ENCODE measurements at regions not wholly inside any gene's neighbourhood (a gene's known extent, or its start where the extent isn't known, plus 50 kb on each side); places are given as distances from the start of the nearest gene placed in this dataset.

DNA sequence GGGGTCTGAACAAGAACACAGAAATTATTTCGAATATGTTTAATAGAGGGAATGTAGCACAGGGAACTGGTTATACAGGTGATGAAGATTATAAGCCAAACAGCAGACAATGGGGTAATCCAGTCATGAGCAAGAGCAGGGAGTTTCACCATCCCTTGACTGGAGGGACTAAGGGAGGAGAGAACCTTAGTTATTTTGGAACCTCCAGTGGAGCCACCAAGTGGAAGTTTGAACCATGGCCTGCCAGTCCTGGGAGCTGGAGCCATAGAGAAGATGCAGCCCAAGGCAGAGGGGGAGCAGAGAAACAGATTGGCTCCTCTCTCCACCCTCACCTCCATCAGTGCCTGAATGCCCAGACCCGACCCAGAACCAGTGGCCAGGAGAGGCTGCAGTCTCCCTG is 264.6 kb upstream of the RASGEF1B start:
- no peak for TF ChIP-seq POLR2A (IDR thresholded peaks at IDR 0.05)
- TF ChIP-seq, protein P1, sequence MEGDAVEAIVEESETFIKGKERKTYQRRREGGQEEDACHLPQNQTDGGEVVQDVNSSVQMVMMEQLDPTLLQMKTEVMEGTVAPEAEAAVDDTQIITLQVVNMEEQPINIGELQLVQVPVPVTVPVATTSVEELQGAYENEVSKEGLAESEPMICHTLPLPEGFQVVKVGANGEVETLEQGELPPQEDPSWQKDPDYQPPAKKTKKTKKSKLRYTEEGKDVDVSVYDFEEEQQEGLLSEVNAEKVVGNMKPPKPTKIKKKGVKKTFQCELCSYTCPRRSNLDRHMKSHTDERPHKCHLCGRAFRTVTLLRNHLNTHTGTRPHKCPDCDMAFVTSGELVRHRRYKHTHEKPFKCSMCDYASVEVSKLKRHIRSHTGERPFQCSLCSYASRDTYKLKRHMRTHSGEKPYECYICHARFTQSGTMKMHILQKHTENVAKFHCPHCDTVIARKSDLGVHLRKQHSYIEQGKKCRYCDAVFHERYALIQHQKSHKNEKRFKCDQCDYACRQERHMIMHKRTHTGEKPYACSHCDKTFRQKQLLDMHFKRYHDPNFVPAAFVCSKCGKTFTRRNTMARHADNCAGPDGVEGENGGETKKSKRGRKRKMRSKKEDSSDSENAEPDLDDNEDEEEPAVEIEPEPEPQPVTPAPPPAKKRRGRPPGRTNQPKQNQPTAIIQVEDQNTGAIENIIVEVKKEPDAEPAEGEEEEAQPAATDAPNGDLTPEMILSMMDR (IDR thresholded peaks at IDR 0.05), result no peak
